ENCODE measurements at regions not wholly inside any gene's neighbourhood (a gene's known extent, or its start where the extent isn't known, plus 50 kb on each side); places are given as distances from the start of the nearest gene placed in this dataset.

- no peak for TF ChIP-seq YY1 (IDR thresholded peaks at IDR 0.05; ENCODE audit: insufficient read depth, insufficient read length)
- TF ChIP-seq ZNF274 (IDR thresholded peaks at IDR 0.05; ENCODE audit: low read depth, low read length), result no peak
These were observed 215.3 kb downstream of the KCNA4 start for GRCh38 chr11:29801561-29801960.

All from NT2/D1 (cell line).